OCI-LY1 (cell line): ENCODE measurements at regions not wholly inside any gene's neighbourhood (a gene's known extent, or its start where the extent isn't known, plus 50 kb on each side); places are given as distances from the start of the nearest gene placed in this dataset.

Experiments
- EZH2 ChIP-seq: fragments of 200-600 bp; sonication (generic), shearing (Covaris generic); IDR thresholded peaks from 2 replicates; pipeline ENCODE4 v1.8.0; 2017; ENCODE audit warnings: borderline replicate concordance, mixed run types, mild to moderate bottlenecking, antibody characterized with exemption, low read length, moderate library complexity, mixed read lengths
- TF ChIP-seq, protein P1 (sequence below): fragments of 200-600 bp; sonication (generic), shearing (Covaris generic); IDR thresholded peaks from 2 replicates; pipeline ENCODE4 v1.5.1; 2017; ENCODE audit warnings: mild to moderate bottlenecking, antibody characterized with exemption, low read length, moderate library complexity, mixed read lengths

DNA sequence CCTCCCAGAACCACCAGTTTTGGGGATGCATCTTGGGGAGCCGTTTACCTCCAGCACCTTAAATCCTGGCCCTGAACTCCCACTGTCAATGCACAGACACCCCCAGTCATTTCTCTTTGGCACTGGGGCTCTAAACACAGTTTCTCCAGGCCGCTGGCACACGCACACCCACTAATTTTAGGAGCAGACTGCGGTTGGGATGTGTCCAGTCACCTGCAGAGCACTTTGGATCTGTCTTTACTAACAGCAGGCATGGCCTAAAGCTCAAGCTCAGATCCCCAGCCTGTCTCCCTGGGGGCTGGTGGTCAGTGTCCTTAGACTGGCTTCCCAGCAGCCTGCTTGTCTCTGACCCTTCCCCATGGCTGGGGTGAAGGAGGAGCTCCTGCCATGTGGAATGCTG is 49.9 kb downstream of the SYNE3 start:
- TF ChIP-seq EZH2 = no peak
- TF ChIP-seq, protein P1, sequence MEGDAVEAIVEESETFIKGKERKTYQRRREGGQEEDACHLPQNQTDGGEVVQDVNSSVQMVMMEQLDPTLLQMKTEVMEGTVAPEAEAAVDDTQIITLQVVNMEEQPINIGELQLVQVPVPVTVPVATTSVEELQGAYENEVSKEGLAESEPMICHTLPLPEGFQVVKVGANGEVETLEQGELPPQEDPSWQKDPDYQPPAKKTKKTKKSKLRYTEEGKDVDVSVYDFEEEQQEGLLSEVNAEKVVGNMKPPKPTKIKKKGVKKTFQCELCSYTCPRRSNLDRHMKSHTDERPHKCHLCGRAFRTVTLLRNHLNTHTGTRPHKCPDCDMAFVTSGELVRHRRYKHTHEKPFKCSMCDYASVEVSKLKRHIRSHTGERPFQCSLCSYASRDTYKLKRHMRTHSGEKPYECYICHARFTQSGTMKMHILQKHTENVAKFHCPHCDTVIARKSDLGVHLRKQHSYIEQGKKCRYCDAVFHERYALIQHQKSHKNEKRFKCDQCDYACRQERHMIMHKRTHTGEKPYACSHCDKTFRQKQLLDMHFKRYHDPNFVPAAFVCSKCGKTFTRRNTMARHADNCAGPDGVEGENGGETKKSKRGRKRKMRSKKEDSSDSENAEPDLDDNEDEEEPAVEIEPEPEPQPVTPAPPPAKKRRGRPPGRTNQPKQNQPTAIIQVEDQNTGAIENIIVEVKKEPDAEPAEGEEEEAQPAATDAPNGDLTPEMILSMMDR = no peak
